HG03354 (cell line): ENCODE measurements at regions not wholly inside any gene's neighbourhood (a gene's known extent, or its start where the extent isn't known, plus 50 kb on each side); places are given as distances from the start of the nearest gene placed in this dataset.

Experiments
- ATAC-seq: cut with Tn5 transposase; IDR thresholded peaks from one replicate; pipeline ENCODE4 v1.9.1; 2021; ENCODE audit warnings: mild to moderate bottlenecking; ENCODE audit not compliant: unreplicated experiment, poor library complexity, severe bottlenecking

GRCh38 chr13:25042151-25042865 is 53.6 kb upstream of the PABPC3 start:
- ATAC-seq: no peak

DNA sequence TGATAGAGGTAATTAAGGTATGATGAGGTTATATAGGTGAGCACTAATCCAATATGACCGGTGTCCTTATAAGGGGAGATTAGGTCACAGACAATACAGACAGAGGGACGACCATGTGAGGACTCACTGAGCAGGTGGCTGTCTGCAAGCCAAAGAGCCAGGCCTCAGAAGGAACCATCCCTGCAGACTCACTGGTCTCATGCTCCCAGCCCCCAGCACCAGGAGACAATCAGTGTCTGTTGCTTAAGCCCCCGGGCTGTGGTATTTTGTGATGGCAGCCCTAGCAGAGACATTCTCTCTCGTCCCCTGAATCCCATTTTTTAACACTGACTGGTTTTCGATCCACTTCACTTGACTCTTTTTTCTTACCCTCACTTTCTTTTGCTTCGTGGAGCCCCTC is 51.9 kb upstream of the PABPC3 start:
- no peak for ATAC-seq
